BE2C (cell line): ENCODE measurements at regions not wholly inside any gene's neighbourhood (a gene's known extent, or its start where the extent isn't known, plus 50 kb on each side); places are given as distances from the start of the nearest gene placed in this dataset.

Experiments
- DNase-seq: peaks from one replicate; pipeline ENCODE4 v3.0.0-alpha.2; 2020
- H3K27me3 ChIP-seq: fragments of 250-450 bp; sonication (Bioruptor Pico); 2 replicates; pipeline ENCODE4 v1.5.1; 2020; ENCODE audit warnings: mild to moderate bottlenecking
- H3K36me3 ChIP-seq: fragments of 250-450 bp; sonication (Bioruptor Pico); 2 replicates; pipeline ENCODE4 v1.5.1; 2020; ENCODE audit warnings: mild to moderate bottlenecking
- H3K4me1 ChIP-seq: fragments of 250-450 bp; sonication (Bioruptor Pico); 2 replicates; pipeline ENCODE4 v1.5.1; 2020
- H3K4me3 ChIP-seq: 2 replicates; pipeline ENCODE4 v1.5.1; 2011; ENCODE audit warnings: low read depth, low read length
- H3K9me3 ChIP-seq: fragments of 250-450 bp; sonication (Bioruptor Pico); 2 replicates; pipeline ENCODE4 v1.5.1; 2020
- TF ChIP-seq, protein P1 (sequence below): IDR thresholded peaks from 2 replicates; pipeline ENCODE4 v1.5.1; 2012; ENCODE audit warnings: mild to moderate bottlenecking, low read depth, low read length

DNA sequence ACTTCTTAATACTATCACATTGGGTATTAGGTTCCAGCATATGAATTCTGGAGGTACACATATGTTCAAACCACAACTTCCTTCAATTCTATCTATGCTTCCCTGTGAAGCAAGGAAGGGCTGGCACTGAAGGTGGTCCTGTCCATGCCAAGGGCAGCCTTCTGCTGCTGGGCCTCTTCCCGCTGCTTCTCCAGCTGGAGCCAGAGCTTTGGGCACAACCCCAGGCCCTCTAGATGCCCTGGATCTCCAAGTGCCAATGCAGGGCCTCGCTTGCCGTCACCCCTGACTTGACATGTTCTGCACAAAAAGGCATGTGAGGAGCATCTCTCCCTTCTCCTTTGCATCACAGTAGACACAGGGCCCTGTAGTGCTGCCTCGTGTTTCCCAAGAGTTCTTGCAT lies 62.6 kb downstream of the STYXL2 start:
- H3K4me3 ChIP-seq, result no peak overlapping the region
- no peaks in the 10 kb centered on the region for H3K9me3 ChIP-seq
- TF ChIP-seq, protein P1, sequence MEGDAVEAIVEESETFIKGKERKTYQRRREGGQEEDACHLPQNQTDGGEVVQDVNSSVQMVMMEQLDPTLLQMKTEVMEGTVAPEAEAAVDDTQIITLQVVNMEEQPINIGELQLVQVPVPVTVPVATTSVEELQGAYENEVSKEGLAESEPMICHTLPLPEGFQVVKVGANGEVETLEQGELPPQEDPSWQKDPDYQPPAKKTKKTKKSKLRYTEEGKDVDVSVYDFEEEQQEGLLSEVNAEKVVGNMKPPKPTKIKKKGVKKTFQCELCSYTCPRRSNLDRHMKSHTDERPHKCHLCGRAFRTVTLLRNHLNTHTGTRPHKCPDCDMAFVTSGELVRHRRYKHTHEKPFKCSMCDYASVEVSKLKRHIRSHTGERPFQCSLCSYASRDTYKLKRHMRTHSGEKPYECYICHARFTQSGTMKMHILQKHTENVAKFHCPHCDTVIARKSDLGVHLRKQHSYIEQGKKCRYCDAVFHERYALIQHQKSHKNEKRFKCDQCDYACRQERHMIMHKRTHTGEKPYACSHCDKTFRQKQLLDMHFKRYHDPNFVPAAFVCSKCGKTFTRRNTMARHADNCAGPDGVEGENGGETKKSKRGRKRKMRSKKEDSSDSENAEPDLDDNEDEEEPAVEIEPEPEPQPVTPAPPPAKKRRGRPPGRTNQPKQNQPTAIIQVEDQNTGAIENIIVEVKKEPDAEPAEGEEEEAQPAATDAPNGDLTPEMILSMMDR, result no peak
- H3K4me1 ChIP-seq, result no peaks in the 10 kb centered on the region
- H3K27me3 ChIP-seq, result no peaks in the 10 kb centered on the region
- no peaks in the 10 kb centered on the region for H3K36me3 ChIP-seq
- DNase-seq, result no peak

DNA sequence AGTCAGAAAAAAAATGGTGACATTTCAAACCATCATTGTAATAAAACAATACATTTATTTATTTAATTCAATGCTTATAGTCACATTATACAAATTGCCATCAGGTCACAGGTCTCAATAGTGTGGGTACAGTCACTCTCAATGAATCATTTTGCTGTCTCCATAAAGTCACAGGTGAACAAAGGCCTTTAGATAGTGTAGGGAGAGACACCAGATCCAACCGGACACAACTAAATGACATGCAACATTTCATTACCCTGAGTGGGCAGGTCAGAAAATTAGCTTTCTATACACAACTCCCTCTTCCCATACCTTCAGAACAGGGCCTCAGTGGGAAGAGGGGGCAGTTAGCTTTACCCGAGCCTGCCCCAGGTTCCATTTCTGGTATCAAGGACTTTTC lies 63.2 kb downstream of the STYXL2 start:
- H3K4me1 ChIP-seq, result no peaks in the 10 kb centered on the region
- H3K4me3 ChIP-seq, result no peak overlapping the region
- no peaks in the 10 kb centered on the region for H3K9me3 ChIP-seq
- no peak for DNase-seq
- H3K27me3 ChIP-seq, result no peaks in the 10 kb centered on the region
- TF ChIP-seq, protein P1, result no peak
- H3K36me3 ChIP-seq, result no peaks in the 10 kb centered on the region

DNA sequence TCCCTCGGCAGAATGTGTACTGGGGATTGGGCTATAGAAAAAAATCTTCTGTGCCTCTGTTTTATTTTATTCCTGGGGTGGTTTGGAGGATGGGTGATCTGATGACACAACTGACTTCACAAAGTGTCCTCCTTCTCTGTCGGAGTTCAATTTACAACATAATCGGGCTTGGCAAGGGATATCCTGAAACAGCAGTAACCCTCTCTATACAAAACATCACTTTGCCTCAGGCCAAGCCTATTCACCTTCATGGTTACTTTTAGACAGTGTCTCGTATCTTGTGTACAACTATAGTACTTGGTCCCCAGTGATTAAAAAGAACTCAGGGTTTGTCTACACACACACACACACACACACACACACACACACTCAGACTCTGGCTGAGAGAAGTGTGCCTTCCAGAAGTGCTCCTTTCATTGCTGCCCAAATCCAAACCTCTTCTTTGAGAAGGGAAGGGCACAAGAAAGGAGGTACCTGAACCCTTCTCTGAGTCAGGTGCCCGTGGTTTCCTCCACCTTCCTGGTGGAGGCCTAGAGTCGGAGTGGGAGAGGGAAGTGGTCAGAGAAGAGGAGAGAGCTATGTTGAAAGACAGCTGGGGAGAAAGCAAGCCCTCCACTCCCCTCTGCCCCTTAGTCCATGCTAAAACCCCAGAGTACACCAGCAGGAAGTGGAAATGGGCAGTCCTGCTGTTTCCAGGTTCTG lies 62.4 kb upstream of the POU2F1 start:
- H3K9me3 ChIP-seq, result no peaks in the 10 kb centered on the region
- TF ChIP-seq, protein P1, result no peak
- no peaks in the 10 kb centered on the region for H3K27me3 ChIP-seq
- H3K36me3 ChIP-seq, result no peaks in the 10 kb centered on the region
- no peak for DNase-seq
- no peak overlapping the region for H3K4me3 ChIP-seq
- H3K4me1 ChIP-seq, result no peaks in the 10 kb centered on the region; the same call in 1 of the 2 replicates

DNA sequence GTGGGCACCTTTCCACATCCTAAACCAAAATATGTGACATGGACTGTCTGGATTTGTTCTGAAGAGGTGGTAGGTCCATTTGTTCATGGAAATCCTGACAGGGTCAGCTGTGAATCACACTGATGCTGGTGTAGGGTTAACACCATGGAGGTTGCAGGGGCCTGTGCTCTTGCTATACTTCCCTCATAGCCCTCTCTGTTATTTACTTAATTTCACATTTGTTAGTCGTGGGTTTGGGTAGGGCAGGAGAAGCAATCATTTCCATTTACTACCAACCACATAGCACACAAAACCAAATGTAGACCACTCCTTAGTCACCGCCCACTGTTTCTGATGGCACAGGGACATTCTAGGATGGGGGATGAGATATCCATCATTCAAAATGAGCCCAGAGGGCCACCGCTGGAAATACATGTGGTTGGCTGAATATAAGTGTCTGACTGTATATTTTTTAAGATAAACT lies 61.8 kb upstream of the POU2F1 start:
- Histone ChIP-seq H3K4me3 (no peak overlapping the region), H3K9me3 (no peaks in the 10 kb centered on the region), H3K36me3 (no peaks in the 10 kb centered on the region), H3K27me3 (no peaks in the 10 kb centered on the region), H3K4me1 (no peaks in the 10 kb centered on the region; the same call in 1 of the 2 replicates)
- TF ChIP-seq, protein P1, result no peak
- DNase-seq, result no peak

DNA sequence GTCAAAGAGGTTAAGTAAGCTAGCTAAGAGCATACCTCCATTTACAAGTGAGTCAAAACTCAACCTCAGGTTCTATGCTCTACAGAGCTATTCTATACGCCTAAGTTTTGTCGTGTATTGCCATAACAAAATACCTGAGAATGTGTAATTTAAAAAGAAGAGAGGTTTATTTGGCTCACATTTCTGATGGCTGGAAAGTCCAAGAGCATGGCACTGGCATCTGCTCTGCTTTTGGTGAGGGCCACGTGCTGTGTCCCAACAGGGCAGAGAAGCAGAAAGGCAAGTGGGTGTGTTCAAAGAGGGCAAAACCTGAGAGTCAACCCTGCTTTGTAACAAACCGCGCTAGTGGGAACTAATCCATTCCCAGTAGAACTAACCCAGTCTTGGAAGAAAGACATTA lies 60.9 kb upstream of the POU2F1 start:
- no peak for DNase-seq
- no peaks in the 10 kb centered on the region for H3K9me3 ChIP-seq
- H3K4me1 ChIP-seq, result no peaks in the 10 kb centered on the region; the same call in 1 of the 2 replicates
- TF ChIP-seq, protein P1, result no peak
- no peaks in the 10 kb centered on the region for H3K36me3 ChIP-seq
- no peaks in the 10 kb centered on the region for H3K27me3 ChIP-seq
- no peak overlapping the region for H3K4me3 ChIP-seq

DNA sequence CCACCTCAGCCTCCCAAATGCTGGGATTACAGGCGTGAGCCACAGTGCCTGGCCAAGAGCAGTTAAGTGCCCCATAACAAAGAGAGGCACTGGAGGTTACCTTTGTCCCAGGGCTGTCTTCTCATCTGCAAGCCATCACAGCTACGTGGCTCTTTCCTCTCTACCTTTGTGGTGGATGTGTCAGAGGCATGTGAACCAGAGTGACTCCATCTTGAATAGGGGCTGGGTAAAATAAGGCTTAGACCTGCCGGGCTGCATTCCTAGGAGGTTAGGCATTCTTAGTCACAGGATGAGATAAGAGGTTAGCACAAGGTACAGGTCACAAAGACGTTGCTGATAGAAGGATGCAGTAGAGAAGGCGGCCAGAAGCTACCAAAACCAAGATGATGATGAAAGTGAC lies 59.4 kb upstream of the POU2F1 start:
- DNase-seq, result no peak
- no peaks in the 10 kb centered on the region for H3K27me3 ChIP-seq
- TF ChIP-seq, protein P1, result no peak
- no peaks in the 10 kb centered on the region for H3K9me3 ChIP-seq
- H3K4me3 ChIP-seq, result no peak overlapping the region
- H3K36me3 ChIP-seq, result no peaks in the 10 kb centered on the region
- H3K4me1 ChIP-seq, result no peaks in the 10 kb centered on the region; the same call in 1 of the 2 replicates
